Activated CD4-positive, alpha-beta T cell treated with anti-CD3 and anti-CD28 coated beads for 36 hours (primary cell): ENCODE measurements at regions not wholly inside any gene's neighbourhood (a gene's known extent, or its start where the extent isn't known, plus 50 kb on each side); places are given as distances from the start of the nearest gene placed in this dataset.

Experiments used
- ATAC-seq: fragments of 200-7000 bp; cut with Tn5 transposase; one replicate; pipeline ENCODE4 v1.10.0; 2021; ENCODE audit warnings: mild to moderate bottlenecking, moderate library complexity
- CTCF ChIA-PET: fragments of 350-600 bp; sonication (Branson Sonifier 250); formaldehyde crosslinking; loops from one replicate; lab custom pipeline; 2021; ENCODE audit warnings: antibody characterized with exemption; lab: Charles Lee
- POLR2A ChIA-PET: fragments of 350-600 bp; sonication (Branson Sonifier 250); formaldehyde crosslinking; loops from one replicate; lab custom pipeline; 2021; ENCODE audit warnings: antibody characterized with exemption, inconsistent platforms; lab: Charles Lee
- DNase-seq: peaks from one replicate; pipeline ENCODE4 v3.0.0-alpha.2; 2020
- H3K27ac Mint-ChIP-seq: one replicate; pipeline ENCODE4 v1.8.0; 2021; ENCODE audit warnings: mixed read lengths
- H3K27me3 Mint-ChIP-seq: one replicate; pipeline ENCODE4 v1.8.0; 2021; ENCODE audit warnings: mixed read lengths
- H3K36me3 Mint-ChIP-seq: one replicate; pipeline ENCODE4 v1.8.0; 2021; ENCODE audit warnings: low read depth, mixed read lengths
- H3K4me1 Mint-ChIP-seq: one replicate; pipeline ENCODE4 v1.8.0; 2021; ENCODE audit warnings: mixed read lengths
- H3K4me3 Mint-ChIP-seq: one replicate; pipeline ENCODE4 v1.8.0; 2021; ENCODE audit warnings: mild to moderate bottlenecking, moderate library complexity, mixed read lengths
- H3K9me3 Mint-ChIP-seq: one replicate; pipeline ENCODE4 v1.8.0; 2021; ENCODE audit warnings: low read depth, mixed read lengths
- intact Hi-C, 2 experiments: fragments of 100-400 bp; cut with DNase I in 1 of 2; cut with micrococcal nuclease in 1 of 2; formaldehyde crosslinking; loops; one replicate each; pipeline versions ENCODE4 v1.14.2 to v1.15.1; 2022 to 2024; cut with DNase I, micrococcal nuclease

GRCh38 chr3:126245811-126246727 is 65.7 kb upstream of the ALDH1L1 start:
- DNase-seq (peak; percentile 56), ATAC-seq (no peak)
- CTCF ChIA-PET = interaction anchor here (0.6 kb wide), 1 partner anchor 1037 kb away, joined by 3 read pairs; no protein-coding TSS in a partner anchor
- no peaks in the 10 kb centered on the region for H3K4me1 Mint-ChIP-seq
- H3K9me3 Mint-ChIP-seq = peaks cover 11% of the 10 kb centered on the region
- intact Hi-C loops = loop anchor here (1.0 to 5.0 kb wide), 2 partner anchors 141 to 143 kb away; no protein-coding TSS in a partner anchor
- H3K4me3 Mint-ChIP-seq = no peak overlapping the region
- no peaks in the 10 kb centered on the region for H3K36me3 Mint-ChIP-seq
- peaks cover 6% of the 10 kb centered on the region for H3K27me3 Mint-ChIP-seq
- no peak overlapping the region for H3K27ac Mint-ChIP-seq
- POLR2A ChIA-PET = no interaction called here
